ENCODE measurements at regions not wholly inside any gene's neighbourhood (a gene's known extent, or its start where the extent isn't known, plus 50 kb on each side); places are given as distances from the start of the nearest gene placed in this dataset.
"Not testable (repeated sequence)": the region's sequence is repeated elsewhere in the genome, so short reads cannot be mapped to it uniquely, and the experiment has no call there.

- not testable (repeated sequence) for DNase-seq (ENCODE audit: low spot score)
Observed at GRCh38 chr15:20307137-20307536, 234.5 kb downstream of the GOLGA6L6 start.

- DNase-seq (ENCODE audit: low spot score) = not testable (repeated sequence)
Observed at GRCh38 chr15:20306497-20307106, 235.0 kb downstream of the GOLGA6L6 start.

GRCh38 chr15:20305912-20306311, 235.7 kb downstream of the GOLGA6L6 start:
- not testable (repeated sequence) for DNase-seq (ENCODE audit: low spot score)

- not testable (repeated sequence) for DNase-seq (ENCODE audit: low spot score)
Observed at GRCh38 chr15:20305015-20305465, 236.6 kb downstream of the GOLGA6L6 start.

- DNase-seq (ENCODE audit: low spot score) = not testable (repeated sequence)
Observed at GRCh38 chr15:20304282-20305014, 237.2 kb downstream of the GOLGA6L6 start.

- DNase-seq (ENCODE audit: low spot score) = not testable (repeated sequence)
Observed at GRCh38 chr15:20303248-20304171, 238.1 kb downstream of the GOLGA6L6 start.

- DNase-seq (ENCODE audit: low spot score) = not testable (repeated sequence)
Observed at GRCh38 chr15:20302141-20303069, 239.2 kb downstream of the GOLGA6L6 start.

GRCh38 chr15:20301471-20302081, 240.0 kb downstream of the GOLGA6L6 start:
- not testable (repeated sequence) for DNase-seq (ENCODE audit: low spot score)

- DNase-seq (ENCODE audit: low spot score) = not testable (repeated sequence)
Observed at GRCh38 chr15:20301041-20301390, 240.6 kb downstream of the GOLGA6L6 start.

- not testable (repeated sequence) for DNase-seq (ENCODE audit: low spot score)
Observed at GRCh38 chr15:20300351-20301040, 241.1 kb downstream of the GOLGA6L6 start.

- not testable (repeated sequence) for DNase-seq (ENCODE audit: low spot score)
Observed at GRCh38 chr15:20297603-20298123, 243.9 kb downstream of the GOLGA6L6 start.

- DNase-seq (ENCODE audit: low spot score) = not testable (repeated sequence)
Observed at GRCh38 chr15:20296261-20296660, 245.3 kb downstream of the GOLGA6L6 start.

GRCh38 chr15:20295238-20295811, 246.3 kb downstream of the GOLGA6L6 start:
- no peak for DNase-seq (ENCODE audit: low spot score)

GRCh38 chr15:20294651-20295237, 246.9 kb downstream of the GOLGA6L6 start:
- no peak for DNase-seq (ENCODE audit: low spot score)

- DNase-seq (ENCODE audit: low spot score) = not testable (repeated sequence)
Observed at GRCh38 chr15:20292422-20293005, 249.1 kb downstream of the GOLGA6L6 start.

- DNase-seq (ENCODE audit: low spot score) = not testable (repeated sequence)
Observed at GRCh38 chr15:20291616-20292015, 250.0 kb downstream of the GOLGA6L6 start.

GRCh38 chr15:20290606-20291005, 251.0 kb downstream of the GOLGA6L6 start:
- DNase-seq (ENCODE audit: low spot score) = not testable (repeated sequence)

GRCh38 chr15:20289538-20290103, 252.0 kb downstream of the GOLGA6L6 start:
- not testable (repeated sequence) for DNase-seq (ENCODE audit: low spot score)

Measured in activated CD4-positive, alpha-beta T cell treated with anti-CD3 and anti-CD28 coated beads, Interleukin-2, Interleukin-4, amounts not matched to agents 100 ng/mL and 50 ng/mL, durations not matched to agents 16 hours and 8 hours (primary cell).